ENCODE measurements at regions not wholly inside any gene's neighbourhood (a gene's known extent, or its start where the extent isn't known, plus 50 kb on each side); places are given as distances from the start of the nearest gene placed in this dataset.

GRCh38 chr17:77809814-77810213 lies 148.7 kb upstream of the TNRC6C start:
- DNase-seq (ENCODE audit: low spot score), result no peak
- TF ChIP-seq CTCF (IDR thresholded peaks at IDR 0.05; ENCODE audit: extremely low read depth, insufficient read depth, missing control alignments), result no peak
- in situ Hi-C loops (cut with MboI; ENCODE audit: low pct_unique_long_range_greater_than_20kb, low sequenced_read_pairs, unreplicated experiment), result no loop called here

- in situ Hi-C loops (cut with MboI; ENCODE audit: low pct_unique_long_range_greater_than_20kb, low sequenced_read_pairs, unreplicated experiment), result no loop called here
- no peak for DNase-seq (ENCODE audit: low spot score)
- TF ChIP-seq CTCF (IDR thresholded peaks at IDR 0.05; ENCODE audit: extremely low read depth, insufficient read depth, missing control alignments), result no peak
Observed at GRCh38 chr17:77810536-77810935, 148.0 kb upstream of the TNRC6C start.

- in situ Hi-C loops (cut with MboI; ENCODE audit: low pct_unique_long_range_greater_than_20kb, low sequenced_read_pairs, unreplicated experiment), result no loop called here
- no peak for TF ChIP-seq CTCF (IDR thresholded peaks at IDR 0.05; ENCODE audit: extremely low read depth, insufficient read depth, missing control alignments)
- no peak for DNase-seq (ENCODE audit: low spot score)
Observed at GRCh38 chr17:77811521-77811920, 147.0 kb upstream of the TNRC6C start.

- in situ Hi-C loops (cut with MboI; ENCODE audit: low pct_unique_long_range_greater_than_20kb, low sequenced_read_pairs, unreplicated experiment), result no loop called here
- no peak for TF ChIP-seq CTCF (IDR thresholded peaks at IDR 0.05; ENCODE audit: extremely low read depth, insufficient read depth, missing control alignments)
Observed at GRCh38 chr17:77814091-77814772, 144.3 kb upstream of the TNRC6C start.

DNA sequence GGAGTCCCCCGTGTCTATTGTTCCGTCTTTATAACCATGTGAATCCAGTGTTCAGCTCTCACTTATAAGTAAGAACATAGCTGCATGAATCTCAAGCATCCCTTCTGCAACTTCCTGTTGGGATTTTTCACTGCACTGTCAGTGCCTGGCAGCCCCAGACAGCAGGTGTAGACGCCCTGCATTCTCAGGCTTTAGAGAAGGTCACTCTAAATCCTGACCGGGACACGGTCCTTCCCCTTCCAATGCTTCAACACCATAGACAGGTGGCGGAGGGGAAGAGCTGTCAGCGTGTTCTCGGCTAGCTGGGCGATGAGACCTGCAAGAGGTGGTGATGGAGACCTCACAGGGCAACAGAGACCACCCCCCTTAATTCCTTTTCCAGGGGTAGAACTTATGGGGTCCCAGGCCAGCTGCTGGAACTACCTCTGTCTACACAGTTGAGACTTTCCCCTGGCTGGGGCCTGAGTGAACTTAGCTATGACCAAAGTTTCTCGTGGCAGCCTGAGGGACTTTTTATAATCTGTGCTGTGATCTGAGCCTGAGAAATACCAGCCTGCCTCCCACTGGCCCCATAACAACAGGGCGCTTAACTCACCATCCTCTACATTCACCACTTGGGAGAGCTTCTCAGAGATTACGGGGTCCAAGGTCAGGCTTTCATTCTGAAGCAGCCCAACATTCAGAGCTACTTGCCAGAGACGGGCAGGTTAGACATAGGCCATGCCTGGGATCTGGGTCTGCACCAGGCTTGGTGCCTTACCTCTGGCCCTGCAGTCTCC lies 143.2 kb upstream of the TNRC6C start:
- no peak for DNase-seq (ENCODE audit: low spot score)
- in situ Hi-C loops (cut with MboI; ENCODE audit: low pct_unique_long_range_greater_than_20kb, low sequenced_read_pairs, unreplicated experiment), result no loop called here
- no peak for TF ChIP-seq CTCF (IDR thresholded peaks at IDR 0.05; ENCODE audit: extremely low read depth, insufficient read depth, missing control alignments)

More at GRCh38 chr17:77814091-77814772, 144.3 kb upstream of the TNRC6C start:
- DNase-seq (ENCODE audit: low spot score), result no peak

- DNase-seq (ENCODE audit: low spot score), result no peak
- TF ChIP-seq CTCF (IDR thresholded peaks at IDR 0.05; ENCODE audit: extremely low read depth, insufficient read depth, missing control alignments), result no peak
- in situ Hi-C loops (cut with MboI; ENCODE audit: low pct_unique_long_range_greater_than_20kb, low sequenced_read_pairs, unreplicated experiment), result no loop called here
Observed at GRCh38 chr17:77817953-77818352, 140.6 kb upstream of the TNRC6C start.

All from GM13977 (cell line).